Pancreas (tissue), 10 donors: ENCODE measurements at regions not wholly inside any gene's neighbourhood (a gene's known extent, or its start where the extent isn't known, plus 50 kb on each side); places are given as distances from the start of the nearest gene placed in this dataset.

ENCODE experiments used
- ATAC-seq, 4 donors: fragments of 200-7000 bp; cut with Tn5 transposase; one replicate each; pipeline versions ENCODE4 v1.8.0 to v1.9.1; 2020; ENCODE audit warnings: mild to moderate bottlenecking in 4 of 4, moderate library complexity in 4 of 4
- DNase-seq, 6 donors: peaks; one replicate each; pipeline ENCODE4 v3.0.0-alpha.2; 2020
- FAIRE-seq: peaks from 2 replicates; lab custom pipeline; 2012; peaks lifted over from hg19 to GRCh38; lab: Jason Lieb, UNC
- H3K27ac ChIP-seq, 4 donors: fragments of 200-600 bp; sonication (generic); 1 replicate in 3 of 4; 2 replicates in 1 of 4; pipeline versions ENCODE4 v1.5.0 to v1.8.0; 2020
- H3K27me3 ChIP-seq, 4 donors: fragments of 200-600 bp; one replicate each; pipeline ENCODE4 v1.8.0; 2021
- H3K36me3 ChIP-seq, 3 donors: fragments of 200-600 bp; sonication (generic) in 1 of 3; one replicate each; pipeline versions ENCODE4 v1.5.0 to v1.8.0; 2020 to 2021
- H3K4me1 ChIP-seq, 3 donors: fragments of 200-600 bp; one replicate each; pipeline ENCODE4 v1.8.0; 2021
- H3K4me3 ChIP-seq, 4 donors: fragments of 200-600 bp; sonication (generic) in 2 of 4; one replicate each; pipeline versions ENCODE4 v1.5.0 to v1.8.0; 2020 to 2021
- H3K9me3 ChIP-seq, 4 donors: fragments of 200-600 bp; one replicate each; pipeline ENCODE4 v1.8.0; 2021
- WGBS, 2 donors: extraction: QIAGEN DNeasy Blood & Tissue Kit; methylation state at CpG; one replicate each; pipeline ENCODE4 v1.1.7; 2013; 5-methylcytosine and 5-hydroxymethylcytosine counted together
- intact Hi-C, 3 donors: fragments of 100-400 bp; cut with DNase I; formaldehyde crosslinking; loops; one replicate each; pipeline versions ENCODE4 v1.11.1 to v1.14.2; 2022
- TF ChIP-seq, protein P1 (sequence below), 4 donors: fragments of 200-600 bp; sonication (generic) in 3 of 4; IDR thresholded peaks; one replicate each; pipeline versions ENCODE4 v1.5.0 to v1.8.0; 2021; ENCODE audit warnings: antibody characterized with exemption in 4 of 4
- donor health status: healthy with polysubstance abuse.
- donor health status: DM: no; HTN: no; CAD: no; lungs with moderate emphysema.
- donor health status: DM: no; HTN: no; CAD: no.
- donor health status: control.
- donor health status: control.
- donor health status: Bipolar disorder and iron deficiency.
- donor health status: DM: yes; HTN: yes; CAD: no.
- donor health status: DM: no; HTN: no; CAD: no.
- donor health status: DM: no; HTN: no; CAD: no.
- donor health status: DM: yes; HTN: yes; CAD: no.

DNA sequence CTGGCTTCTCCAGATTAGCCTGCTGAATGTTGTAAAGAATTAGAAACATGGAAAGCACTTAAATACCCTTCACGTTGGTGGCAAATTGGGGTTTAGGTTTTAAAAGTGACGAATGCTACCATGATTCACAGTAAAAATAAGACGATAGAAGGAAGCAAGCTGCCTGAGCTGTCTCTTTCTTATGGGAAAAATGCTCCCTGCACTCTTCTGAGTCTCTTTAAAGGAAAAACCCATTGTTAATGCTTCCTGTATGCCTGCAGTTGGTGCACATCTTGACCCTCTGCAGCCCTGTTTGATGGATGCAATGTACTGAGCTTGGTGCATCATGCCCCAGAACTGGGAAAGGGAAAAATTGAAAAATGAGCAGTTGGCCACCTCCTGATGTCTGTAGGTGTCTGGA is 258.6 kb upstream of the RASGRP1 start:
- no peak overlapping the region for H3K4me3 ChIP-seq
- ATAC-seq (no peak), DNase-seq (no peak), FAIRE-seq (no peak)
- TF ChIP-seq, protein P1, sequence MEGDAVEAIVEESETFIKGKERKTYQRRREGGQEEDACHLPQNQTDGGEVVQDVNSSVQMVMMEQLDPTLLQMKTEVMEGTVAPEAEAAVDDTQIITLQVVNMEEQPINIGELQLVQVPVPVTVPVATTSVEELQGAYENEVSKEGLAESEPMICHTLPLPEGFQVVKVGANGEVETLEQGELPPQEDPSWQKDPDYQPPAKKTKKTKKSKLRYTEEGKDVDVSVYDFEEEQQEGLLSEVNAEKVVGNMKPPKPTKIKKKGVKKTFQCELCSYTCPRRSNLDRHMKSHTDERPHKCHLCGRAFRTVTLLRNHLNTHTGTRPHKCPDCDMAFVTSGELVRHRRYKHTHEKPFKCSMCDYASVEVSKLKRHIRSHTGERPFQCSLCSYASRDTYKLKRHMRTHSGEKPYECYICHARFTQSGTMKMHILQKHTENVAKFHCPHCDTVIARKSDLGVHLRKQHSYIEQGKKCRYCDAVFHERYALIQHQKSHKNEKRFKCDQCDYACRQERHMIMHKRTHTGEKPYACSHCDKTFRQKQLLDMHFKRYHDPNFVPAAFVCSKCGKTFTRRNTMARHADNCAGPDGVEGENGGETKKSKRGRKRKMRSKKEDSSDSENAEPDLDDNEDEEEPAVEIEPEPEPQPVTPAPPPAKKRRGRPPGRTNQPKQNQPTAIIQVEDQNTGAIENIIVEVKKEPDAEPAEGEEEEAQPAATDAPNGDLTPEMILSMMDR (IDR thresholded peaks at IDR 0.05): no peak
- H3K4me1 ChIP-seq: no peaks in the 10 kb centered on the region
- 76 to 85% methylated on average over 3 of the region's 3 CpGs for WGBS, 2 donors
- intact Hi-C loops: loop anchor here in 1 of 3 donors (10.0 kb wide), 1 partner anchor 762 kb away; the partner anchor contains the start of gene THBS1
- no peak overlapping the region for H3K27ac ChIP-seq
- no peaks in the 10 kb centered on the region for H3K27me3 ChIP-seq
- H3K9me3 ChIP-seq: no peaks in the 10 kb centered on the region
- no peaks in the 10 kb centered on the region for H3K36me3 ChIP-seq

DNA sequence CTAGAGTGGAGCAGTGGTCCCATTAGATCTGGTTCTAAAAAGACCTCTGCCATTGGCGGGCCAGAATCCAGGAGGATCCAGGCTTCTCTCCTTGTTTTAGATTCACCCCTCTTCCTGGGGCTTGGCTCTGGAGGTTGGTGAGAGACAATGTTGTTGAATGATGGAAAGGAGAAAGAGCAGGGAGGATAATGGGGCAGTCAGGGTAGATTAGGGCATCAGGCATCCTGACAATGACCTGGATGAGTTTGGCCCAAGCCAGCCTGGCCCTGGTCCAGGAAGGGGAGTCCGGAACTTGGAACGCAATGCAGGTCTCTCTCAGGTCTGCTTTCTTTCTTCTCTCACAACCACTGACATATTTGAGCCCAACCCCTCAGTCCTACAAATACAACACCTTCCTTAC is 260.1 kb upstream of the RASGRP1 start:
- H3K4me3 ChIP-seq: no peak overlapping the region
- intact Hi-C loops: loop anchor here in 1 of 3 donors (10.0 kb wide), 1 partner anchor 760 kb away; the partner anchor contains the start of gene THBS1
- no peaks in the 10 kb centered on the region for H3K27me3 ChIP-seq
- TF ChIP-seq, protein P1 (IDR thresholded peaks at IDR 0.05): no peak
- no peak overlapping the region for H3K27ac ChIP-seq
- no peak for DNase-seq
- H3K4me1 ChIP-seq: no peaks in the 10 kb centered on the region
- FAIRE-seq: no peak
- ATAC-seq: no peak
- 74 to 75% methylated on average over 3 of the region's 3 CpGs for WGBS, 2 donors
- H3K36me3 ChIP-seq: no peaks in the 10 kb centered on the region
- no peaks in the 10 kb centered on the region for H3K9me3 ChIP-seq

DNA sequence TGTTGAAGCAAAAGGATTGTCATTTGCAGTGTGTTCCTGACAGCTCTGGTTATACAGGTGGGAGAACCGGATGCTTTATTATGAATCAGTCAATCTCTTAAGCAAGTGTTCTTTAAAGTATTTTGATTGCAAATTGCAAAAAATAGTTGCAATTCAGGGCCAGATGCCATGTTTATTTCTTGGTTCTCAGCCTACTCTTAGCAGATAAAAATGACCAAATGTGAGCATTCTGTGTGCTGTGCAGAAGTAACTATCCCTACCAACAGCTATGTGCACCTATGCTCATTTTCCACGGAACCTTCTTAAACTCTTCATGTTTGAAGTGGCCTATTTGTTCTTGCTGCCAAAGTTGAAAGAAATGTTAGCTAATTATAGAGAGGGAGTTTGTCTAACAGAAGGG is 262.3 kb upstream of the RASGRP1 start:
- H3K27ac ChIP-seq: no peak overlapping the region
- H3K9me3 ChIP-seq: no peaks in the 10 kb centered on the region
- DNase-seq: no peak
- TF ChIP-seq, protein P1 (IDR thresholded peaks at IDR 0.05): no peak
- no peaks in the 10 kb centered on the region for H3K4me1 ChIP-seq
- intact Hi-C loops: loop anchor here in 1 of 3 donors (10.0 kb wide), 1 partner anchor 758 kb away; the partner anchor contains the start of gene THBS1
- 52 to 62% methylated on average over 2 of the region's 2 CpGs for WGBS, 2 donors
- H3K4me3 ChIP-seq: no peak overlapping the region
- H3K27me3 ChIP-seq: no peaks in the 10 kb centered on the region
- FAIRE-seq: no peak
- H3K36me3 ChIP-seq: no peaks in the 10 kb centered on the region
- no peak for ATAC-seq

DNA sequence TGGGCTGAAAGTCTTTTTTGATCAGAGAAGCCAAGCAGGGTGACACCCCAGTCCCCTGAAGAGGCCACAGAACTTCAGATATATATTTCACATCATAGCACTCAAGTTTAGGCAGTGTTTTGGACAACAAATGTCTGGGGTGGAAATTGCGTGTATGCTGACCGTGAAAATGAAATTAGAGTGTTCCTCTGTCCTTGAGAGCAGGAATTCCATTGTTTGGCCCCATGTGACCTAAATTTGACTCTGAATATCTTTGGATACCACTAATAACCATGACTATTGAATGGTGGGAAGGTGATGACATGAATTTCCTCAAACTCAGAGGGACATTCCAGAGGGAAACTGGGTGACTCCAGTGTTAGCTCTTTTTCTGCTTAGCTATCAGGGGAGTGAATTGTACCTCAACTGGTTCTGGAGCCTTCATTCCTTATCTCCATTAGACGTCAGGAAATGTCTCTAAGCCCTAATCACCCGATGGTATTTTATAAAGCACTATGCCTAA is 263.5 kb upstream of the RASGRP1 start:
- FAIRE-seq (no peak), DNase-seq (no peak), ATAC-seq (no peak)
- Histone ChIP-seq H3K9me3 (no peaks in the 10 kb centered on the region), H3K27ac (no peak overlapping the region), H3K4me3 (no peak overlapping the region), H3K27me3 (no peaks in the 10 kb centered on the region), H3K36me3 (no peaks in the 10 kb centered on the region), H3K4me1 (no peaks in the 10 kb centered on the region)
- intact Hi-C loops: loop anchor here in 1 of 3 donors (10.0 kb wide), 1 partner anchor 757 kb away; the partner anchor contains the start of gene THBS1
- 32 to 35% methylated on average over 4 of the region's 4 CpGs for WGBS, 2 donors
- TF ChIP-seq, protein P1 (IDR thresholded peaks at IDR 0.05): no peak

DNA sequence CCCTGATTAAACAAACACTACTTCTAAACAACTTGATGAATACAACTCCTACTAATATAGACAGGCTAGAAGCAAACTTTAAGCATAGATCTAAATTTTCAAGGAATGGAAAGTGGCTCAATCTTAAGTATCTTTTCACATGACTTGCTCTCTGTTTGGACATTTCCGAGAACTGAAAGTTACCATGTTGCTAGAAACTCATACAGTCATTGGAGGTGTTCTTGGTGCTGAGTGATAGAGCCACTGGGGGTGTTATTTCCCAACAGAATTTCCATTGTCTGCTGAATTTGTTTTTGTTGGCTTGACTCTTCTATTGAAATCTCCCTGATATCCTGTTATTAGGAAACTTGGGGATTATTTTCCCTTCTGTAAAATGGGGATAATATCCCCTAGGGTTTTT is 264.5 kb upstream of the RASGRP1 start:
- Histone ChIP-seq H3K27me3 (no peaks in the 10 kb centered on the region), H3K4me3 (no peak overlapping the region), H3K36me3 (no peaks in the 10 kb centered on the region), H3K27ac (no peak overlapping the region), H3K4me1 (no peaks in the 10 kb centered on the region), H3K9me3 (no peaks in the 10 kb centered on the region)
- no peak for FAIRE-seq
- DNase-seq: no peak
- intact Hi-C loops: loop anchor here in 1 of 3 donors (10.0 kb wide), 1 partner anchor 756 kb away; the partner anchor contains the start of gene THBS1
- ATAC-seq: no peak
- TF ChIP-seq, protein P1 (IDR thresholded peaks at IDR 0.05): no peak
- 95% methylated on average over 1 of the region's 1 CpG for WGBS, 2 donors
